HG03354 (cell line): ENCODE measurements at regions not wholly inside any gene's neighbourhood (a gene's known extent, or its start where the extent isn't known, plus 50 kb on each side); places are given as distances from the start of the nearest gene placed in this dataset.
"Not testable (repeated sequence)": the region's sequence is repeated elsewhere in the genome, so short reads cannot be mapped to it uniquely, and the experiment has no call there.

Experiments used
- ATAC-seq: cut with Tn5 transposase; IDR thresholded peaks from one replicate; pipeline ENCODE4 v1.9.1; 2021; ENCODE audit warnings: mild to moderate bottlenecking; ENCODE audit not compliant: unreplicated experiment, poor library complexity, severe bottlenecking

DNA sequence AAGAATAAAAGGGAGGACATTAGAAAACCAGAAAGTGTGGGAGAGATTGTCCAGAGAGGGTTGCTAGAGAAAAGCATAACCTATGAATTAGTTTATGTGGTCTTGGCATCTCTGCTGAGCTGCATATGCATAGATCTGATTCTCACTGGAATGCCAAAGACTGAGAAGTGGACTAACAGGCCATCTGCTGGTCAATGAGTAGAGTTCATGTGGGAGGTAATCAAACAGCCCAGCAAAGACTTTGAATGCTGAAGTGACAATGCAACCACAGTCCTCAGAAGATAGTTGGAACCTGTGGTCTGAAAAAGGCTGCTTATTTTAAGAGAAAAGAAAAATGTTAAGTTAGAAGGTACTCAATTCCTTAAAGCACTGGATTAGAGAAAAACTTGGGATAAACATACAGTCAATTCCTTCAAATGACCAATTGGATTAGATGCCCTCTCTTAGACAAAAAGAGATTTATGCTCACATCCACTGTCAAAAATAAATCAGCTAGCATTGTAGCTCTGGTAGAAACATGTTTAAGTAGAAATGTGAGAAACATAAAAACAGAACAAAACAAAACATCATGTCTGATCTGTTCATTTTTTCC lies 382.8 kb downstream of the AMY1C start:
- ATAC-seq: no peak

GRCh38 chr1:104135036-104135435 lies 385.3 kb downstream of the AMY1C start:
- not testable (repeated sequence) for ATAC-seq

- ATAC-seq: no peak
These were observed 386.9 kb downstream of the AMY1C start for GRCh38 chr1:104136621-104137020.

- ATAC-seq: no peak
These were observed 407.0 kb downstream of the AMY1C start for GRCh38 chr1:104156738-104157137.

DNA sequence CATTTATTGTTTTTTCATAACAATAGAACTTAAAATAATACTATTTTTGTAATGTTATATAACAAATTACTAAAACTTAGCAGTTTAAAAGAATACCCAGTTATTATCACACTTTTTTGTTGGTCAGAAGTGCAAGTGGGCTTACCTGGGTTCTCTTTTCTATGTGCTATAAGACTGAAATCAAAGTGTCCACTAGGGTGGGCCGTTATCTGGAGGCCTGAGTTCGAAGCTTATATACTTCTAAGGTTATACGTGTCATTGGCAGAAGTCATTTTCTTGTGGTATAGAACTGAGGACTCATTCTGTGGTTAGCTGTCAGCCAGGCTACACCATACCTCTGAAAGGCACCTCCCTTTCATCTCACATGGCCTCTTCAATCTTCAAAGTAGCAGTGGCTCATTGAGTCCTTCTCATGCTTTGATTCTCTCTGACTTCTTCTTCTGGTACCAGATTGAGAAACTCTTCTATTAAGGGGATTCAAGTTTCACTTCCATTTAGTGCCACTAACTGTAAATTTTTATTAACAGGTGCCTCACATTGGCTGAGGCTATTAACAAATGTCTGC lies 414.3 kb downstream of the AMY1C start:
- ATAC-seq: no peak

DNA sequence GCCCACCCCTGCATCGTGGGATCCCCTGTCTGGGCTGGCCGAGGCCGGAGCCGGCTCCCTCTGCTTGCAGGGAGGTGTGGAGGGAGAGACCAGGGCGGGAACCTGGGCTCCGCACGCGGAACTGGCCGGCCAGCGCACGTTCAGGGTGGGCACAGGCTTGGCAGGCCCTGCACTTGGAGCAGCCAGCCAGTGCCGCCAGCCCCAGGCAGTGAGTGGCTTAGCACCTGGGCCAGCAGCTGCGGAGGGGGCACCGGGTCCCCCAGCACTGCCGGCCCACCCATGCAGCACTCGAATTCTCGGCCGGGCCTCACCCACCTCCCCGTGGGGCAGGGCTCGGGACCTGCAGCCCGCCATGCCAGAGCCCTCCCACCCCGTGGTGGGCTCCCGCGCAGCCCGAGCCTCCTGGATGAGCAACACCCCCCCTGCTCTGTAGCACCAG lies 422.6 kb downstream of the AMY1C start:
- ATAC-seq: no peak

- ATAC-seq: no peak
These were observed 432.6 kb downstream of the AMY1C start for GRCh38 chr1:104182251-104182650.

- ATAC-seq: no peak
These were observed 439.5 kb downstream of the AMY1C start for GRCh38 chr1:104189207-104189606.

DNA sequence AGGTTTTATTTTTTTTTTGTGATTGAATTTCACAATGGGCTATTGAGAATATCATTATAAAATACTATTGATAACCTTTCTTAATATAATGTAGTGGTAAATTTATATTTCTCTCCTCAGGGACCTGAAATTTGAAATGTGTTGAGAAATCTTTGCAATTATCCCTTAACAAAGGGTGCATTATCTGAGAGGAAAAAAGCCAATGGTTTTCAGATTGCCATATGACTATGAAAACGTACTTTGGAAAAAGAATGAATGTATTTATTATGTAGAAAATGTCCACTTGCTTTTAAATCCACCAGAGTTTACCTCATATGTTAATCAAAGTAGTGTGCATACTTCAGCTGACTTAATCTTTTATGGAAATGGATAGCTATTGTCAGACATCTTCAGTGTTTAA lies 441.1 kb downstream of the AMY1C start:
- no peak for ATAC-seq

DNA sequence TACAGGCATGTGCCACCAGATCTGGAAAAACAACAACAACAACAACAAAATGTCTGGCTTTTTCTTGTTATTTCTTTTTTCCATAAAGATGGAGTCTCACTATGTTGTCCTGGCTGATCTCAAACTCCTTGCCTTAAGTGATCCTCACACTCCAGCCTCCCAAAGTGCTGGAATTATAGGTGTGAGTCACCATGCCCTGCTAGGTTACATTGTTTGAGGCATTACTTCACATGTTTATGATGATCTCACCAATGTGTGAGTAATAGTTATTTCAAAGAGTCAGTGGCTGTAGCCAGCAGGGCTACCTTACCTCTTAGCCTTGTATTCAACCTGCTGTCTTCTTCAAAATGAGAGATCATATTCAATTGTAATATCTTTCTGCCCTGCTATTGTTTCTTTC lies 445.7 kb downstream of the AMY1C start:
- ATAC-seq: no peak

GRCh38 chr1:104196136-104196535 lies 446.4 kb downstream of the AMY1C start:
- ATAC-seq: no peak

- ATAC-seq: no peak
These were observed 447.8 kb downstream of the AMY1C start for GRCh38 chr1:104197516-104197915.

GRCh38 chr1:104212239-104212638 lies 462.5 kb downstream of the AMY1C start:
- no peak for ATAC-seq

- ATAC-seq: not testable (repeated sequence)
These were observed 467.8 kb downstream of the AMY1C start for GRCh38 chr1:104217395-104217986.

- ATAC-seq: no peak
These were observed 480.2 kb downstream of the AMY1C start for GRCh38 chr1:104229860-104230259.

GRCh38 chr1:104231676-104232075 lies 482.0 kb downstream of the AMY1C start:
- no peak for ATAC-seq

- no peak for ATAC-seq
These were observed 485.4 kb downstream of the AMY1C start for GRCh38 chr1:104235141-104235540.

- no peak for ATAC-seq
These were observed 489.3 kb downstream of the AMY1C start for GRCh38 chr1:104238991-104239390.

DNA sequence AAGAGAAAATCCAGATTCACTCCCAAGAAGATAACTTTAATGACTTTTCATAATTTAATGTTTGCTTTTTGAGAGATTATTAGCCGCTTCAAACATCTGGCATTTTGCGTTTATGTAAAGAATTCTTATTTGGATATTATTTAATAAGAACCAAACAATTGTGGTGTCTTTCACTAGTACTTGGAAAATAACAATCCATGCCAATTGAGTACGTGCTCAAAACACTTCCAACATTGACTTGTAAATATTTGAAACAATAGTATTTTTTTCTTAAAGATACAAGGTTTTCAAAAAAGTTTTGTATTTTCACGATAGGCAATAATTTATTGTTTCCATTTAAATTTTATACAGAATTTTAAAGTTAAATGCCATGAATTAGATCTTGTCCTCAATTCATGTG lies 498.7 kb downstream of the AMY1C start:
- ATAC-seq: no peak

- ATAC-seq: no peak
These were observed 509.8 kb downstream of the AMY1C start for GRCh38 chr1:104259481-104259880.

GRCh38 chr1:104263110-104263509 lies 513.4 kb downstream of the AMY1C start:
- ATAC-seq: not testable (repeated sequence)
